BE2C (cell line): ENCODE measurements at regions not wholly inside any gene's neighbourhood (a gene's known extent, or its start where the extent isn't known, plus 50 kb on each side); places are given as distances from the start of the nearest gene placed in this dataset.

Source experiments
- DNase-seq: peaks from one replicate; pipeline ENCODE4 v3.0.0-alpha.2; 2020
- H3K27me3 ChIP-seq: fragments of 250-450 bp; sonication (Bioruptor Pico); 2 replicates; pipeline ENCODE4 v1.5.1; 2020; ENCODE audit warnings: mild to moderate bottlenecking
- H3K36me3 ChIP-seq: fragments of 250-450 bp; sonication (Bioruptor Pico); 2 replicates; pipeline ENCODE4 v1.5.1; 2020; ENCODE audit warnings: mild to moderate bottlenecking
- H3K4me1 ChIP-seq: fragments of 250-450 bp; sonication (Bioruptor Pico); 2 replicates; pipeline ENCODE4 v1.5.1; 2020
- H3K4me3 ChIP-seq: 2 replicates; pipeline ENCODE4 v1.5.1; 2011; ENCODE audit warnings: low read depth, low read length
- H3K9me3 ChIP-seq: fragments of 250-450 bp; sonication (Bioruptor Pico); 2 replicates; pipeline ENCODE4 v1.5.1; 2020
- CTCF ChIP-seq: IDR thresholded peaks from 2 replicates; pipeline ENCODE4 v1.5.1; 2012; ENCODE audit warnings: mild to moderate bottlenecking, low read depth, low read length

GRCh38 chr14:71650187-71650755, 282.0 kb upstream of the RGS6 start:
- peaks cover 7% of the 10 kb centered on the region; the same call in 1 of the 2 replicates for H3K4me1 ChIP-seq
- H3K9me3 ChIP-seq: no peaks in the 10 kb centered on the region
- H3K36me3 ChIP-seq: no peaks in the 10 kb centered on the region
- no peak overlapping the region for H3K4me3 ChIP-seq
- TF ChIP-seq CTCF: no peak
- DNase-seq: no peak
- H3K27me3 ChIP-seq: no peaks in the 10 kb centered on the region

DNA sequence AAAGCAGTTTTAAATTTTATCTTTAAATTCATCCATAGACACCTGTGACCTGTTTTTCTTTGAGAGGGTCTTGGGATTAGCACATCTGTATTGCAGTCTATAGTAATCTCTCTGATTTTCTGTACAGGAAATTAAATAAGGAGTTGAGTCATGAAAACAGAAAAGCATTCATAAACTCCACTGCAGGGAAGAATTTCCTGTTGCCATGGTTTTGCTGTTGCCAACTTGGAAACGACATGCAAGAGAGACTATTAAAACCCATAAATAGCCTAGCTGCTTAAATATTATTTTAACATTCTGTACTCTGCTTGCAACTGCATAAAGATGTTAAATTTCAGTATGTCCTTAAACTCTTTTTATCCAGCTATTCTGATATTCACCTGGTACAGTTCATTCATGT, 281.0 kb upstream of the RGS6 start:
- TF ChIP-seq CTCF: no peak
- no peak for DNase-seq
- H3K36me3 ChIP-seq: no peaks in the 10 kb centered on the region
- H3K27me3 ChIP-seq: no peaks in the 10 kb centered on the region
- no peaks in the 10 kb centered on the region for H3K9me3 ChIP-seq
- no peak overlapping the region for H3K4me3 ChIP-seq
- H3K4me1 ChIP-seq: peaks cover 7% of the 10 kb centered on the region; the same call in 1 of the 2 replicates

- TF ChIP-seq CTCF: no peak
- no peak for DNase-seq
Observed at GRCh38 chr14:71652368-71652767, 279.9 kb upstream of the RGS6 start.

GRCh38 chr14:71654810-71655209, 277.4 kb upstream of the RGS6 start:
- H3K4me3 ChIP-seq: no peak overlapping the region
- H3K4me1 ChIP-seq: peaks cover 20% of the 10 kb centered on the region
- no peaks in the 10 kb centered on the region for H3K36me3 ChIP-seq
- DNase-seq: no peak
- H3K9me3 ChIP-seq: no peaks in the 10 kb centered on the region
- TF ChIP-seq CTCF: no peak
- H3K27me3 ChIP-seq: no peaks in the 10 kb centered on the region

More at GRCh38 chr14:71652368-71652767, 279.9 kb upstream of the RGS6 start:
- Histone ChIP-seq H3K36me3 (no peaks in the 10 kb centered on the region), H3K27me3 (no peaks in the 10 kb centered on the region), H3K4me3 (no peak overlapping the region), H3K4me1 (peaks cover 7% of the 10 kb centered on the region; the same call in 1 of the 2 replicates), H3K9me3 (no peaks in the 10 kb centered on the region)

DNA sequence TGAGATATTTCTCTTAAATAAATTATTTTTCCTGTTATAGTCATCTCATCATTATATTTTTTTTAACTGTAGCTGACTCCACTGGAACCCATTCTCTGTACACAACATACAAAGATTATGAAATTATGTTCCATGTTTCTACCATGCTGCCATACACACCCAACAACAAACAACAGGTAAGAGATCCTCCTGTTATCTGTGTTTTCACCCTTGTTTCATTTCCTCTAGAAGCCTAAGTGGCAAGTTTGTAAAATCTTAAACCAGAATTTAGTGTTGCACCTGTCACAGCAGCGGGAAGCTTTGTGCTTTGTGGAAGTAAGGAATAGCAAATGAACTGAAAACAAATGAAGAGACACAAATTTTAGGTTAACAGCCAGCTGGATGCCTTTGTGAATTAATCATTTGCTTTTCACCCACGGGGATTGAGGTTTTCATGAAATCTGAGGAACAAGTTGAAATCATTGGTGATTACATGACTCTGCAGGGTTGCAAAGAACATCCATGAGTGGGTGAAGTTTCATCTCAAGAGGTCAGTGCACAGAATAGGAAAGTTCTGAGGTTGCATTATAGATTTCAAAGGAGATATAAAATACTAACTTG, 273.9 kb upstream of the RGS6 start:
- Histone ChIP-seq H3K9me3 (no peaks in the 10 kb centered on the region), H3K4me1 (peaks cover 13% of the 10 kb centered on the region), H3K36me3 (no peaks in the 10 kb centered on the region), H3K27me3 (no peaks in the 10 kb centered on the region), H3K4me3 (no peak overlapping the region)
- TF ChIP-seq CTCF: no peak
- no peak for DNase-seq

- TF ChIP-seq CTCF: no peak
- no peaks in the 10 kb centered on the region for H3K9me3 ChIP-seq
- no peaks in the 10 kb centered on the region for H3K27me3 ChIP-seq
- H3K36me3 ChIP-seq: no peaks in the 10 kb centered on the region
- peaks cover 13% of the 10 kb centered on the region for H3K4me1 ChIP-seq
- no peak overlapping the region for H3K4me3 ChIP-seq
- no peak for DNase-seq
Observed at GRCh38 chr14:71659159-71659558, 273.1 kb upstream of the RGS6 start.
